GM18868 (cell line): ENCODE measurements at regions not wholly inside any gene's neighbourhood (a gene's known extent, or its start where the extent isn't known, plus 50 kb on each side); places are given as distances from the start of the nearest gene placed in this dataset.
A peak's percentile ranks its signal among the peaks of the same experiment; 100 is the strongest.

Source experiments
- ATAC-seq: cut with Tn5 transposase; IDR thresholded peaks from one replicate; pipeline ENCODE4 v1.9.1; 2021; ENCODE audit warnings: mild to moderate bottlenecking, moderate library complexity; ENCODE audit not compliant: unreplicated experiment

DNA sequence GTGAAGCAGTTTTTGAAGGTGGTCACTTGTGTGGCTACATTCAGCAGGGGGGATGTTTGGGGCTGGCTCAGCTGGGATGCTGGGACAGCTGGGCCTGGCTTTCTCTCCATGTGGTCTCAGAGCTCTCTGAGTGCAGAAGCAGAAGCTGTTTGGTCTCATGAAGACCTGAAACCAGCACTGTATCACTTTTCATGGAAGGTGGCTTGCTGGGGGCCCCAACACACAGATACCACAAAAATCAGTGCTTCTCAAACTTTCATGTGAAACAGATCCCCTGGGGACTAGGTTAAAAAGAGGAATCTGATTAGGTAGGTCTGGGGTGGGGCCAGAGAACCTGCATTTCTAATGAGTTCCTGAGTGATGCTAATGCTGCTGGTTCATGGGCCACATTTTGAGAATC lies 347.3 kb downstream of the DHX35 start:
- ATAC-seq: peak; percentile 70

DNA sequence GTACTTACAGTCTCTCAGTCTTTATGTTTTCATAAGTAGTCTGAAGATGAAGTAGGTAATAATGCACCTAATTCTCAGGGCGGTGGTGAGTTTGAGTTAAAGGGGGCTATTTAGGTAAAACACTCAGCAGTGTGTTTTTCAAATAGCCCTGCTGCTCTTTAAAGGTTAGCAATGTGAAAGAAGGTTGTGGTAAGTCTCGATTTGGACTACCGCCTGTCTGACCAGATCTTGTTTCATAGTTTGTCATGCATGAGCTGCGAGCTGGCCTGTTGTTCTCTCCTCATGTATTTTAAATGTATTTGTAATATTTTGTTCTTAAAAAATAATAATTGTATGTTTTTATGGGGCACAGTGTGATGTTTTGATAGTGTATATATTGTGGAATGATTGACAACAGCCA lies 340.2 kb downstream of the DHX35 start:
- peak; percentile 72 for ATAC-seq

DNA sequence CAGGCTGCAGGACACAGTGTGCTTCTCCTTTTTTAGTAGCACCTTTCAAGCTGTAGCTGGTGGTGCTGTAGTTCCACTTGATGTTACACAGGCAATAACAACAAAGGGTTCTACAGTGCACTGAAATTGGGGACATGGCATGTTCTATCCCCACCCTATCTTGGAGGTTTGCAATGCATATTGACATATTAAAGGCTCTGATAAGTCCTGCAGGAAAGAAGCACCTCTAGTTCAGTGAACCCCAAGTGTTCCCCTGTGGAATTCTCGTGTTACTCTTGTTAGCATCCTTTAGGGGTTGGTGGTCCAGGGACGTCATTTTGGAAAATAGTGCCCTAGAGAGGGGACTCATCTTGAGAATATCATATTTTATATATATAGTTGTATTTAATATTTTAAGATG lies 337.6 kb downstream of the DHX35 start:
- no peak for ATAC-seq

DNA sequence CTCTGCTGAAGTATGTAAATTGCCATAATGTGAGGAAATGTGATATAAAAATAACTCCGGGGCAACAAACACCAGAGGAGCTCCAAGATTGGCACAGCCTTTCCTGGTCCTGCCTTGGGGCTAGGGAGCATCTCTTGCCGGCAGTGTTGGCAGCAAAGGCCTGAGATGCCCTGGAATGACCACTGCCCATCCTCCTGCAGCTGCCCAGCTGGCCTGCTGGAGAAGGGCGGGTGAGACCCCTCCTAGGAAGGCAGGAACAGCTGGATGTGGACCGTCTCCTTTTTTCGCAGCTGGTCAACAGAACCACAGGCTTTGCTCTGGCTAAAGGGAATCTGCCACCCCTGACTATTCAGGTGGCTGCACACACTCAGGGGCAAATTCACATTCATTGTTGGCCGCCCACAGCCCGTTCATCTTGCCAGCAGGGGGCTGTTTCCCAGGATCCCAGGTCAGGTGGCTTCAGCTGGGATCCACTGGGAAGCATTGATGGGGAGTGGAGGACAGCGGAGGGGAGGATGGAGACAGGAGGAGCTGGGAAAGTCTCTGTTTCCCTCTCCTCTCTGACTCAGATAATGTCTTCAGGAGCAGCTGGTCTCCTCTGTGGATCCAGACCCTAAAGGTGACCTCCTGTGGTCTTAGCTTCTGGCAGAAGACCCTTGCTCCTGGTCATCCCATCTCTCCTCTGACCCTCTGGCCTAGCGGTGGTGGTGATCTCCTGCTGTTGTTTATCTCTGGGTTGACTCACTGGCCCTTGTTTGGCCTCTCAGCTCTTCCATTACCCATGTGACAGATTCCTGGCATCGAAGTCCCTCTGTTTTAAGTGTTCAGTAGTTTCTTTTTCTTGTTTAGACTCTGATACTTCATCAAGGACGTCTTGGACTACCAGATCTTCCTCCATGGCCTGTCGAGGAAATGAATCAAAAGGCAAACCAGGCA lies 336.7 kb downstream of the DHX35 start:
- no peak for ATAC-seq

DNA sequence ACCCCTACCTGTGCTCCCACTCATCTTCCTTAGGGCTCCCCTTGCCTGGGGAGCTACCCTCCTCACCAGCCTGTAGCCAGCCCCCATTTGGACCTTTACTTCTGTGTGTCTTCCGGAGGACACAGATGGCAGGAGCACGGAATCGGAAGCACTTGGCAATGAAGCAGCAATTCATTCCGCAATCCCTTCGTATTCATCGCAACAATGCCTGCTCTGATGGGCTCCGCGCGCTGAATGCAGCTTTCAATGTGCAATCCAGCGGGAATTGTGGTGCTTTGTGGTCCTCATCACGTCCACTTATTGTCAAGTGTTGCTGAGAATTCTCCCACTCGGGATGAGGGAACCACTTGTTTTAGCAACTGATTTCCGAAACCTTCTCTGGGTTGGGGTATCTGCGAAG lies 336.0 kb downstream of the DHX35 start:
- ATAC-seq: no peak

DNA sequence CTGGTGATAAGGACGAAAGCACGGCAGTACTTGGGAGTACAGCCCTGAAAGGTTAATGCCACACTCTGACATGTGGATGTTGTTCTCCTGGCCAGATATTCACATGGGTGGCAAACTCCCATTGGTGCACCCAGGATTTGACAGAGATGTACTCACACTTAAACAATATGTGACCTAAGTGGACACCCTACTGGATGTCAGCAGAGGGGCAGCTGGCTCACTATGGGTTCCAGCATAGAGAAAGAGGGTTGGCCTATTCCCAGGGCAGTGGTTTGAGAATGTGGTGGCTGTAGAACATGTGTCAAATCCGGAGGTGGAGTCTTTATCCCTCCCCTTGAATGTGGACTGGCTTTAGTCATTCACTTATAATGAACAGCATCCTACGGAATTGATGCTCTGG lies 333.2 kb downstream of the DHX35 start:
- no peak for ATAC-seq

DNA sequence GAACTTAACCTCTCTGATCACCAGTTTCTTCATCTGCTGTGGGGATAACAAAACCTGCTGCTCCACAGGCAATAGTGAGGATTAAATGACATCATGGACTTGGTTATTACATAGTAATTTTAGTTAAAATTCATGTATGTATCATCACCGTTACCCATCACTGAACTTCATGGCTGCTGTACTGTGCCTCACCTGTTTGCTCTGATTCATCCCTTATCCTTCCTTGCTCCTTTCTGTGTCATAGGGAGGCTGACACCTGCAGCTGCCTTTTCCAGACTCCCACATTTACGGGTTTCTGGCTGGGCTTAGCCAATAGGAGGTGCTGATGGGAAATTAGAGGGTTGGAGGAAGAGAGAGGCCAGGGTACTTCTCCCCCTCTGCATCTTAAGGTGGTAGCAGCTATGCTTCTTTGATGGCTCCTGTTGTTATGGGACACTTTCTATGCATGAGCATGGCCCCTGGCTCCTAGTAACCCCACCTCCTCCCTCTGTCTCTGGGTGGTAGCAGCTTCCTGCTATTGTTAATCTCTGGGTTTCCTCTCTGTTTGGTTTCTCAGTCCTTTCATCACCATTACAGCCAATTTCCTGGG lies 332.1 kb downstream of the DHX35 start:
- ATAC-seq: no peak

DNA sequence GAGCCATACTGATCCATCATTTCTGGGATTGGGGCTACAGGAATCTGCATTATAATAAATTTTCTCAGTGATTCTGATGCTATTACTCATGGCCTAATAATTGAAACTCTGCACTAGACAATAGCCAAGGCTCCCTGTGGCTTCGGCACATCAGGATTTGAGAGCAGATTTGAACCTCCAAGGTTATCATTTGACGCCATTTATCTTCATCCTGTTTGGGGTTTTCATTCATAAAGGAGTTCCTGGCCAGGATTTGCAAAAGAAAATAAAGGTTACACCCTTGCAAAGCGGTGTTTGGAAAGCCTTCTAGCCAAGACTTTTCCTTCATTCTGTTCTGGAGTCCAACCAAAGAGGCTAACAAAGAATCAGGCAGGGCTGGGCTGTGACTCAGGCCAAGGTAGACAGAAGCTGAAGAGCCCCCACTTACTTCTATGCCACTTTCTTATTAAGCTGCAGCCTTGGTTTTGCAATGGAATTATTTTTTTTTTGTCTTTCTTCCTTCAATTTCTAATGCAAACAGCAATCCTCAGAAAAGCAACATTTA lies 330.1 kb downstream of the DHX35 start:
- ATAC-seq: no peak

DNA sequence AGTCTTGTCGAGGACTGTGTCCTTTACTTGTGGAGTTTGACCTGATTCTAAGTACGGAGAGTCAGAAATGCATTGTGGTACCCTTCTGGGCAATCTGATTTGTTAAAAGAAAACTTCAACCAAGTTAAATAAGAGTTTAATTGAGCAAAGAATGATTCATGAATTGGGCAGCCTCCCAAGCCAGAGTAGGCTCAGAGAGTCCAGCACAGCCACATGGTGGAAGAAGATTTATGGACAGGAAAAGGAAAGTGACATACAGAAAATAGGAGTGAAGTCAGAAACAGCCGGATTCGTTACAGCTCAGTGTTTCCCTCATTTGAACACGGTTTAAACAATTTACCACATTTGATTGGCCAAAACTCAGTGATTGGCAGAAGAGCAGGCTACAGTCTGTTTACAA lies 329.2 kb downstream of the DHX35 start:
- ATAC-seq: no peak

DNA sequence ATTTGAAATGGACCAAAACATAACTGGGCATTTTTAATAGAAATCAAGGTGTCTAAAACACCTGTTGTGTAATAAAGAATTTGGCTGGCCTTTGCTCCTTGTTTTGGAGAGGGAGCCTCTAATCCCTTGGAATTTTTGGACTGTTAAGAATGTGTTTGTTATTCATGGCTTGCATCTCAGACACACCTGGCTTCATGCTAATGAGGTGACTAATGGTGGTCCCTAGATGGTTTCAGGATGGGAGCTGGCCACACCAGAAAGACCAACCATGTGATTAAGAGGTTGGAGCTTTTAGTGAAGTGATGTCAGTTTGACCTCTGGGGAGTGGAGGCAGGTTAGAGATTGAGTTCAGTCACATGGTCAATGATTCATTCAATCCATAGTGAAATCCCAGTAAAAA lies 328.4 kb downstream of the DHX35 start:
- no peak for ATAC-seq

DNA sequence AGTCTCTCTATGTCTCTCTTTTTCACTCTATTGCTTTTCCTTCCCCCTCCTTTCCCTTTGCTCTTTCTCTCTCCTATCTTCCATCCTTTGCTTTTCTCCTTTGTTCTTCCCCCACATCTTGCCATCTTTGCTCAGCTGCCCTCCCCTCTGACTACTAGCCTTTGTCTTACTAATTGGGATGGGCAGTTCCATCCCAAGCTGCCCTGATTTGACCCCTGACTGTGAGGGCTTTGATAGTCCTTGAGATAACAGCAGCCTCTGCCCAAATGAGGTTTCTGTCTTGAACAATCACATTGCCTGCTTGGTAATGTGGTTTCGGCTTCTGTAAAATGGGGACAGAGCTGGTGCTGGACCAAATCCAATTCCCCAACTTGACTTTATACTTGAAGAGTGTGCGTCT lies 327.7 kb downstream of the DHX35 start:
- ATAC-seq: no peak

DNA sequence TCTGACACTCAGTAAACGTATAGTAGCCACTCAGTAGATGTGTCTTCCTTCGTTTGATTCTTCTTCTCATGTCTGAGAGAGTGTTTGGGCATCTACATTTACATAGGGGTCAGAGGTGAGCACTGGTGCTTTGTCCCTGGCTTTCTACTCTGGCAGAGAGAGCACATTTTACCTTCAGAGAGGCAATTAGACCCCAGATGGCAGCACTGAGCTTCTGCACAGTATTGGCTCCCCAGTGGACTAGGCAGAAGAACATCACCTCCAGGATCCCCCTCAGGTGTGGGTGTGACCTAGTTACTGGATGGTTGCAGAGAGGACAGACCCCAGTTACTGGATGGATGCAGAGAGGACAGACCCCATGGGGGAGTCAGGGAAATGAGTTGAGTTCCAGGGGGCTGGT lies 327.2 kb downstream of the DHX35 start:
- ATAC-seq: no peak

DNA sequence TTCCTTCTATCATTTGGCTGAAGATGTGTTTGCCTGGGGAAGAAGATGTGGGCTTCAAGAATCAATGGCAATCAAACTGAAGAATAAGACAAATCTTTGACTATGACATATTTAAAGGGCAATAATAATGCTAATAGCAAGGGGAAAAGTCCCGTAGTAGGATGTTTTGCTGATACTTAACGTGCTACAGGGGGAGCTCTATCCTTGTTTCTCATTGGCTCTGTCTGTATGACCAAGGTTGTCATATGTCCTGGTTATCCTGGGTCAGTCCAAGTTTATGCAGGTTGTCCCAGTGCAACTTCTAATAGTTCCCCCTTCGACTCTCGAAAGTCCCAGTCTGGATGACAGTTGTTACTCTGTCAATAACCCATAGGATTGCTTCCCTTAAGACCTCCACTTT lies 321.3 kb downstream of the DHX35 start:
- no peak for ATAC-seq

DNA sequence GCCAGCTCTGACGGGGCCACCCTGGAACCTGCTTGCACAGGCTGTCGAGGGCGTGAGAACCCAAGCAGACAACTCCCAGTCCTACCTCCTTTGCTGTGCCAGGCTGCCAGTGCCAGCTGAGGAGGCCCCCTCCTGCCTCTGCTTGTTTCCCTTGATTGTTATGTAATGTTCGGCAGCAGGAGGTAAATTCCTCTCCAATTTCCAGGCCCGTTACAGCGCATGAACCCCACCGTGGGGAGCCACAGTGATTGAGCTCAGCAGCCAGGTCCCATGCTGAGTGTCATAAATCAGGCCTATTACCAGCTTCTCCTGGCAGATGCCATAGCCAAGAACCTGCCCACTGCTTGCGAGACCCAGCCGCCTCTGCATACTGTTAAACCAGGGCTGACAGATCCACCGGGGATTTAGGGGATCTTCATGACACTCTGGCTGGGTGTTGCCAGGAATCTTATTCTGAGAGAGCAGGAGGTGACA lies 320.5 kb downstream of the DHX35 start:
- ATAC-seq: no peak

DNA sequence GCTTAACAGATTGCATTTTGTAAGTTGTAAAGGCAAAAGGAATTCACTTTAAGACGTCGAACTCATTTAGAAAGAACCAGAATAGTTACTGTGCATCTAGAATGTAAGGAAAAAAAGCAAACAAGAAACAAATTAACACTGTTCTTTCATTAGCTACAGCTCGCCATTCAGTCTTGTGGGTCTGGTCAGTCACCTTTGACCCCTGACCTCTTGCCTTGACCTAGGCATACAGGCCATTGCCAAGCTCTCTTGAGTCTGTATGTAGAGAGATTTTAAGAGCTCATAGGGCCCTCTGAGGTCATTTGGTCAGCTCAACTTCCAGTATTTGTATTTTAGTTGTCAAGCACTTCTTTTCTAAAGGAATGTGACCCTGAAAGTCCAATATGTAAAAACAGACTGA lies 318.7 kb downstream of the DHX35 start:
- no peak for ATAC-seq

DNA sequence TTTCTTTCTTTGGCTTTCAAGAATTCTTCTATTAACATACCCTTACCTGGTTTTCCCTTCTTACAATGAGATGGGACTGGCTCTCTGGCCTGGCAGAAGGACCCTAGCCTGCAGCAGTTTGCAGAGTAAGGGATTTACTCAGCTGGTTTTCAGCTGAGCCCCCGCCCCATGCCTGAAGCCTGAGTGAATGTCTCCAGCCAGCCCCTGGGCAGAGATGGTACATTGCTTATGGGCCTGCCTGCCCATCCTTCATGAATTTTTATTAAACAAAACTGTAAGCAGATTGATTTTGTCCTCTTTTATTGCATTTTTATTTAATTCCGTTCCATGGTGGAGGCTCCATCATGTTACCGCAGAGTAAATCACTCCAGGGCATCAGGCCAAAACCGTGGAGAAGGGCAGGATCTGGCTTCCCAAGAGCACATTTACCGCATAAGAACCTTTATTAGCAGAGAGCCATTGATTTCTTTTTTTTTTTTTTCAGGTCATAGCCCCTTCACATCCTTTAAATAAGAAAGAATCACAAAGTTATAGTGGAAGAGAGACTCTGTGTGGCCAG lies 316.2 kb downstream of the DHX35 start:
- no peak for ATAC-seq

DNA sequence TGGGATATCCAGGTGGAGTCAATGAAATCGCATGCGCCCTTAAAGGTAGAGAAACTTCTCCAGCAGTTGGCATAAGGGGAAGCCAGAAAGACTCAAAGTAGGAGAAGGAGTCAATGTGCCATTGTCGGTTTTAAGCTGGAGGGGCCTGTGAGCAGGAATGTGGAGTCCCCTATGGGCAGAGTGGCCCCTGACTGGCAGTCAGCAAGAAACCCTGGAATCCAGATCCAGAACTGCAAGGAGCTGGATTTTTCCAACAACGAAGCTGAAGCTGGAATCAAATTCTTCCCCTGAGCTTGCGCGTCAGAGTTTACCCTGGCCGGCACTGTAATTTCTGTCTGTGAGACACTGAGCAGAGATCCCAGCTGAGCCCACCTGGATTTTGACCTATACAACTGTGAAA lies 315.0 kb downstream of the DHX35 start:
- no peak for ATAC-seq

DNA sequence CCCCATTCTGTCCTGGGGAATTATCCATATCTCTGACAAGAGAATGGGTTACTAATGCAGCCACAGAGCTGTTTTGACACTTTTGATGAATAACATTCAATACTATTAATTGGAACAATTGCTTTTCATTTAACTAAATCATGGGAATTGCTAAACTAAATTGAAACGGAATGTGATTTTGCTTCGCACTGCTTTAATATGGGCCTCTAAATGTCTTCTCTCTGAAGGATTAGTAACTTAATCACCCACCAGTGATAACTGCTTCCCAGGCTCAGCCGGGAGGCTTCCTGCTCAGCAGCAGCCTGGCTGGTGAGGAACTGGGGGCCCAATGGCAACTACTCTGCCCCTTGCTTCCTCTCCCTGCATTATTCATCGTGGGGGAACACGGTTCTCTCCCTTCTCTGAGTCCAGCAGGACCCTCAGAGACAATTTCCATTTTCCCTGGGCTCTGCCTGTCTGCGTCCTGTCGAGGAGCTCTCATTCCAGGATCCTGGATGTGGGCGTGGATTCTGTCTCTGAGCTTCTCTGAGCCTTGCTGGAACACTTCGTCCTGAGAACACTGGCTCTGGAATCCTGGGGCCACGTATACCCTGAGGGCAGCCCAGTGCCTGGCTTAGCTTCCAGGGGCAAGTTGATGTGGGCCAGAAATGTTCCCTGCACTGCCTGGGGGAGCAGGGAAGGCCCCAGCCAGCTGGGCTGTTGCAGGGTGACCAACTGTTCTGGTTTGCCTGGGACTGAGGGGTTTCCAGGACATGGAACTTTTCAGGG lies 308.9 kb downstream of the DHX35 start:
- ATAC-seq: no peak

DNA sequence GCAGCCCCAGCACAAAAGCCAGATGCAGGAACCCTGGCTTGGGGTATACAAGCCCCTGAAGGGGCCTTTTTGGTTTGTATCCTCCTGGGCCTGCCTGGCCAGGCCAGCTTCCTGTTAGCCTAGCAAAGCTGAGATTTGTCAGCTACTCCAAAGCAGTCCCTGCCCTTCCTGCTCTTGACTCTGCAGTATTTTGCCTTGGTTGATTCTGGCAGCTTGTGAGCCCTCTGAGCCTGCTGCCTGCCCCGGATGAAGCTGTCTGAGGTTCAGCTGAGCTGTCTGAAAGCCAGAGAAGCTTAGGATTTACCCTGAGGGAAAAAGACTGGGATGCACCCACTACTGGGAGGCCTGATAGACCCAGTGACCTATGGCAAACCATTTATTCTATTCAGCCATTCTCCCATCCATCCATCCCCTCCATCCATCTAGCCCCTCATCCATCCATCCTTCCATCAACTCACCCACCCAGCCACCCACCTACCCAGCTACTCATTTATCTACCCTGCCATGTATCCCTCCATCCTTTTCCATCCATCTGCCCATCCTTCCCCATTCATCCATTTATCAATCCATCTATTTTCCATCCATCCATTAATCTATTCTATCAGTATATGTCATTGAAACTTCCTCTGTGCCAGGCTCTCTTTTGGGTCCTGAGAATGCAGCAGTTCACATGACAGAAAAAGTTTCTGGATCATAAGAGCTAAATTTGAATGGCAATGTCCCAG lies 307.5 kb downstream of the DHX35 start:
- ATAC-seq: no peak

DNA sequence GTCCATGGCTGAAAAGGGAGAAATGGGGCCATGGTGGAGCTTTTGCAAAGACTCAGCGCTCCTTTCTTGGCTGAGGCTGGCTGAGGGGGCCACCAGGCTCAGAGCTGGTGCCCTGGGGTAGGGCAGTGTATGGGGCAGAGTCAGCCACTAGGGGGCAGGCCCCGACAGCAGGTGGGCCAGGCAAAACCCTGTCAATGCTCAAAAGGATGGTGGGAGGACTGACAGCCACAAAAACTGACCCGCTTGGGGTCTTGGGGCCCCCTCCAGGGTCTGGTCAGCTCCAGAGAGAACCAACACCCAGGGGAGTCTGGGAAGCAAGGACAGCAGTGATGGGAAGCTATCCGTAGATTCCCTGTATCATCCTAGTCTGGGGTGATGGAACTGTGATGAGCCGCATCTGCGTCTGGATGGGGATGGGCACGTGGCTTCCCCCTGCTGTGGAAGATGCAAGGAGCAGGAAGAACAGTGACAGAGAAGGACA lies 306.9 kb downstream of the DHX35 start:
- ATAC-seq: peak; percentile 80
